Subcutaneous abdominal adipose tissue (tissue), 5 donors: ENCODE measurements at regions not wholly inside any gene's neighbourhood (a gene's known extent, or its start where the extent isn't known, plus 50 kb on each side); places are given as distances from the start of the nearest gene placed in this dataset.

Source experiments
- H3K27ac ChIP-seq: one replicate; pipeline ENCODE4 v1.7.0; 2013; ENCODE audit warnings: low read depth, mild to moderate bottlenecking, inconsistent platforms, low read length, moderate library complexity
- H3K27me3 ChIP-seq, 5 donors: one replicate each; pipeline ENCODE4 v1.7.0; 2013; ENCODE audit warnings: low read length in 5 of 5, inconsistent platforms in 1 of 5; ENCODE audit not compliant: control insufficient read depth in 5 of 5, insufficient read depth in 4 of 5
- H3K36me3 ChIP-seq, 5 donors: one replicate each; pipeline ENCODE4 v1.7.0; 2013; ENCODE audit warnings: low read length in 5 of 5; ENCODE audit not compliant: control insufficient read depth in 5 of 5, insufficient read depth in 5 of 5
- H3K4me1 ChIP-seq, 5 donors: one replicate each; pipeline ENCODE4 v1.7.0; 2013; ENCODE audit warnings: low read length in 5 of 5, mild to moderate bottlenecking in 3 of 5, moderate library complexity in 1 of 5; ENCODE audit not compliant: control insufficient read depth in 5 of 5, insufficient read depth in 5 of 5
- H3K4me3 ChIP-seq, 5 donors: one replicate each; pipeline ENCODE4 v1.7.0; 2013; ENCODE audit warnings: low read length in 5 of 5, low read depth in 1 of 5
- H3K9ac ChIP-seq, 5 donors: one replicate each; pipeline ENCODE4 v1.7.0; 2013; ENCODE audit warnings: low read length in 5 of 5, mild to moderate bottlenecking in 4 of 5, moderate library complexity in 3 of 5
- H3K9me3 ChIP-seq, 5 donors: one replicate each; pipeline ENCODE4 v1.7.0; 2013; ENCODE audit warnings: low read length in 5 of 5; ENCODE audit not compliant: control insufficient read depth in 5 of 5
- donor health status: healthy.
- donor health status: healthy.
- donor health status: healthy.
- donor health status: healthy.
- donor health status: healthy.

GRCh38 chr4:148589182-148589581, 147.0 kb upstream of the NR3C2 start:
- no peaks in the 10 kb centered on the region for H3K27me3 ChIP-seq
- peaks cover 0 to 8% (median 3%) of the 10 kb centered on the region in 5 donors for H3K9me3 ChIP-seq
- no peak overlapping the region for H3K4me3 ChIP-seq
- H3K9ac ChIP-seq: no peak overlapping the region
- H3K27ac ChIP-seq: no peak overlapping the region
- no peaks in the 10 kb centered on the region for H3K4me1 ChIP-seq
- H3K36me3 ChIP-seq: no peaks in the 10 kb centered on the region

- Histone ChIP-seq H3K36me3 (no peaks in the 10 kb centered on the region), H3K4me1 (no peaks in the 10 kb centered on the region), H3K9me3 (peaks cover 0 to 2% (median 0%) of the 10 kb centered on the region in 5 donors), H3K9ac (no peak overlapping the region), H3K27ac (no peak overlapping the region), H3K4me3 (no peak overlapping the region), H3K27me3 (no peaks in the 10 kb centered on the region)
These were observed 133.4 kb upstream of the NR3C2 start for GRCh38 chr4:148575577-148575976.

- no peak overlapping the region for H3K4me3 ChIP-seq
- H3K27ac ChIP-seq: no peak overlapping the region
- peaks cover 0 to 3% (median 0%) of the 10 kb centered on the region in 5 donors for H3K9me3 ChIP-seq
- no peaks in the 10 kb centered on the region for H3K36me3 ChIP-seq
- H3K9ac ChIP-seq: no peak overlapping the region
- H3K27me3 ChIP-seq: no peaks in the 10 kb centered on the region
- no peaks in the 10 kb centered on the region for H3K4me1 ChIP-seq
These were observed 132.7 kb upstream of the NR3C2 start for GRCh38 chr4:148574911-148575310.

DNA sequence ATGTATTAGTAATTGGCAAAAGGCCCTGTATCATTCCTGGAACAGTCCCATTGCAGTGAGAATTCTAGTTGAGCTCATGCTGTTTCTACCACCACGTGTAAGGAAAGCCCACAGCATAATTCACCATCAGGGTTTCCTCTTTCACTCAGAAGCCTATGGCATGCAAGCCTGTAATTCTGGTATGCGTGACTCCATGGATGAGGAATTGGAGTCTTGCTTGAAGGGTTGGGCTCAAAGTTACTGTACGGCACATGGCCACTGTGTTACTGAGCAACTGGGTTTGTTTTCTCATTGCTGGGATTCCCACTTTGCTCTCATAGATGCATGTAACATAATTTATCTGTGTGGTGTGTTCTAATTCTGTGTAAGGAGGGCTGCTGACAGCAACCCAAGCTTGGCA, 132.3 kb upstream of the NR3C2 start:
- no peak overlapping the region for H3K9ac ChIP-seq
- no peak overlapping the region for H3K27ac ChIP-seq
- H3K9me3 ChIP-seq: peaks cover 0 to 7% (median 3%) of the 10 kb centered on the region in 5 donors
- no peaks in the 10 kb centered on the region for H3K4me1 ChIP-seq
- H3K4me3 ChIP-seq: no peak overlapping the region
- H3K27me3 ChIP-seq: no peaks in the 10 kb centered on the region
- H3K36me3 ChIP-seq: no peaks in the 10 kb centered on the region

- no peak overlapping the region for H3K27ac ChIP-seq
These were observed 131.9 kb upstream of the NR3C2 start for GRCh38 chr4:148574066-148574465.

GRCh38 chr4:148573296-148573695, 131.1 kb upstream of the NR3C2 start:
- Histone ChIP-seq H3K9ac (no peak overlapping the region), H3K4me1 (no peaks in the 10 kb centered on the region), H3K9me3 (peaks cover 0 to 9% (median 8%) of the 10 kb centered on the region in 5 donors), H3K36me3 (no peaks in the 10 kb centered on the region), H3K27ac (no peak overlapping the region), H3K4me3 (no peak overlapping the region), H3K27me3 (no peaks in the 10 kb centered on the region)

More at GRCh38 chr4:148574066-148574465, 131.9 kb upstream of the NR3C2 start:
- Histone ChIP-seq H3K9ac (no peak overlapping the region), H3K9me3 (peaks cover 0 to 8% (median 5%) of the 10 kb centered on the region in 5 donors), H3K27me3 (no peaks in the 10 kb centered on the region), H3K4me3 (no peak overlapping the region), H3K36me3 (no peaks in the 10 kb centered on the region), H3K4me1 (no peaks in the 10 kb centered on the region)

DNA sequence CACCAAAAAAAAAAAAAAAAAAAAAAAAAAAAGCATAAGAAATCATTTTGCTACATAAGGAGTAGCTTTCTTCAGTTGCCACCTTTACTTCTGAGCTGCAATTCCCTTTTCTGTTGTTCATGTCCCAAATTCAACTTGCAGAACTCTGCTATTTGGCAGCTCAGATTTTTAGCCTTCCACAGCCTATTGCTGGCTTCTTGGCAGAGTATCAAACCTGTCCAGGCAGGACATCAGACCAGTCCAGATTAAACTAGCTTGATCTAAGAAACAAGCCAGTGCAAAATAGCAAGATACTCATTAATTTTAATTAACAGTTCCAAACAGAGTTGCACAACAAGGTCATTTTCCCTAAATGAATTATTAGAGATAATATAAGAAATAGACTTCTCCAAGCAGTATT, 123.6 kb upstream of the NR3C2 start:
- H3K27ac ChIP-seq: no peak overlapping the region
- no peaks in the 10 kb centered on the region for H3K36me3 ChIP-seq
- no peaks in the 10 kb centered on the region for H3K27me3 ChIP-seq
- no peak overlapping the region for H3K9ac ChIP-seq
- H3K9me3 ChIP-seq: peaks cover 0 to 9% (median 6%) of the 10 kb centered on the region in 5 donors
- no peak overlapping the region for H3K4me3 ChIP-seq
- no peaks in the 10 kb centered on the region for H3K4me1 ChIP-seq

DNA sequence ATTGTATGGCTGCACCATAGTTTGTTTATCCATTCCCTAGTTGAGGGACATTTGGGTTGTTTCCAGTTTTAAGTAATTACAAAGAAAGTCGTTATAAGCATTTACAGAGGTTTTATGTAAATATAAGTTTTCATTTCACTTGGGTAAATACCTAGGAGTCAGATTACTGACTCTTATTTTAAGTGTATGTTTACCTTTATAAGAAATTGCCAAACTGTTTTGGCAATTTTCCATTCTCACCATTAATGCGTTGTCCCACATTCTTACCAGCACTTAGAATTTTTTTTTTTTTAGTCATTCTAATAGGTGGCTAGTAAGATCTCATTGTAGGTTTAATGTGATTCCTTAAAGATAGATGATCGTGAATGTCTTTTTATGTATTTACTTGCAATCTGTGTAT, 121.5 kb upstream of the NR3C2 start:
- no peaks in the 10 kb centered on the region for H3K36me3 ChIP-seq
- no peak overlapping the region for H3K4me3 ChIP-seq
- no peak overlapping the region for H3K9ac ChIP-seq
- H3K27ac ChIP-seq: no peak overlapping the region
- no peaks in the 10 kb centered on the region for H3K4me1 ChIP-seq
- no peaks in the 10 kb centered on the region for H3K27me3 ChIP-seq
- H3K9me3 ChIP-seq: no peaks in the 10 kb centered on the region

DNA sequence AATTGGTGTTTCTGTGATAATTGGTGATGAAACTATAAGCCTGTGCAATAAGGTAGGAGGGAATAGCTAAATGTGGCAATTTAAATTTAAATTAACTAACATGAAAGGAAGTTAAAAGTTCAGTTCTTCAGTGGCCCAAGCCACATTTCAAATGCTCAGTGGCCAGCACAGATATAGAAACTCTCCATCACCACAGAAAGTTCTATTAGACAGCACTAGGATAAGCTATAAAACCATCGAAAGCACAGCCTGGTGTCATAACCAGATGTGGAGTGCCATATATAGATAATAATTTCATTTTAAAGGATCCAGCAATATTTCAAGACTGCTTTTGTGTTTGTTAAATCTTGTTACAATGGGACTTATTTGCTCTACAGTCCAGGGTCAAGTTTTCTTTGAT, 119.3 kb upstream of the NR3C2 start:
- no peak overlapping the region for H3K9ac ChIP-seq

DNA sequence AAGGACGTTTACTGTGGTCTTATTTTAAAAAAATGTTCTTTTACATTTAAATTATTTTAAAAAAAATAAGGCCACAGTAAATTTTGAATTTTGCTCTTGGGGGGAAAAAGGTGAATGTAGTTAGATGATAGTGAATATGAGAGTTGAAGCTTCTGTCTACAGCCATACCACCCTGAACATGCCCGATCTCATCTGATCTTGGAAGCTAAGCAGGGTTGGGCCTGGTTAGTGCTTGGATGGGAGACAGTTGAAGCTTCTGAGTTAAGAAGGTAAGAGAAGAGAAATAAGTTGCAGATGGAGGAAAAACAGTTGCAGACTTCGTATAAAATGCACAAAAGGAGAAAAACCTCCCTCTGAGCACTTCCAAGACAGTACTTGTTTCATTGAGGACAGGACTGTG, 115.6 kb upstream of the NR3C2 start:
- Histone ChIP-seq H3K27me3 (no peaks in the 10 kb centered on the region), H3K9ac (no peak overlapping the region), H3K36me3 (no peaks in the 10 kb centered on the region), H3K4me1 (no peaks in the 10 kb centered on the region), H3K4me3 (no peak overlapping the region), H3K9me3 (no peaks in the 10 kb centered on the region), H3K27ac (no peak overlapping the region)

More for the DNA sequence above, 119.3 kb upstream of the NR3C2 start:
- Histone ChIP-seq H3K27ac (no peak overlapping the region), H3K9me3 (no peaks in the 10 kb centered on the region), H3K27me3 (no peaks in the 10 kb centered on the region), H3K4me3 (no peak overlapping the region), H3K36me3 (no peaks in the 10 kb centered on the region), H3K4me1 (no peaks in the 10 kb centered on the region)

- Histone ChIP-seq H3K4me1 (no peaks in the 10 kb centered on the region), H3K4me3 (no peak overlapping the region), H3K27me3 (no peaks in the 10 kb centered on the region), H3K27ac (no peak overlapping the region), H3K36me3 (no peaks in the 10 kb centered on the region), H3K9ac (no peak overlapping the region), H3K9me3 (no peaks in the 10 kb centered on the region)
These were observed 108.6 kb upstream of the NR3C2 start for GRCh38 chr4:148550788-148551187.
